Motor neuron (in vitro differentiated cells): ENCODE measurements at regions not wholly inside any gene's neighbourhood (a gene's known extent, or its start where the extent isn't known, plus 50 kb on each side); places are given as distances from the start of the nearest gene placed in this dataset.

ENCODE experiments used
- ATAC-seq, 8 experiments: fragments of 200-7000 bp; cut with Tn5 transposase; replicated peaks in 6 of 8; 2 replicates each; pipeline ENCODE4 v1.8.0; 2021; ENCODE audit warnings: mild to moderate bottlenecking in 8 of 8, moderate library complexity in 8 of 8
- H3K27ac ChIP-seq, 2 donors: fragments of 250-450 bp; sonication (Bioruptor Pico); 2 replicates each; pipeline ENCODE4 v1.9.0; 2021; ENCODE audit warnings: antibody characterized with exemption in 2 of 2, mild to moderate bottlenecking in 2 of 2, moderate library complexity in 1 of 2
- H3K4me1 ChIP-seq, 2 donors: fragments of 250-450 bp; sonication (Bioruptor Pico); replicated peaks in 1 of 2; 2 replicates each; pipeline ENCODE4 v1.6.1; 2021; ENCODE audit warnings: antibody characterized with exemption in 2 of 2, mild to moderate bottlenecking in 2 of 2, moderate library complexity in 1 of 2
- H3K4me3 ChIP-seq, 5 donors: fragments of 250-450 bp; sonication (Bioruptor Pico); 2 replicates each; pipeline ENCODE4 v1.9.0; 2021; ENCODE audit warnings: antibody characterized with exemption in 5 of 5, mild to moderate bottlenecking in 5 of 5, moderate library complexity in 4 of 5
- WGBS, 10 experiments: fragments of 450-650 bp; shearing (Covaris generic); methylation state at CpG; one replicate each; pipeline ENCODE4 v1.0.0; 2022; 5-methylcytosine and 5-hydroxymethylcytosine counted together
- in situ Hi-C, 9 experiments: fragments of 400-800 bp; cut with MboI; loops; one replicate each; pipeline ENCODE4 v1.15.0; 2021; ENCODE audit warnings: low sequenced_read_pairs in 9 of 9, low pct_unique_long_range_greater_than_20kb in 2 of 9; ENCODE audit not compliant: unreplicated experiment in 9 of 9

GRCh38 chr16:86384263-86384649 lies 126.1 kb upstream of the FOXF1 start:
- Histone ChIP-seq H3K4me1 (peaks cover 5 to 6% of the 10 kb centered on the region in 2 donors), H3K27ac (no peak overlapping the region), H3K4me3 (no peak overlapping the region)
- ATAC-seq = no peak
- in situ Hi-C loops = no loop called here
- 43 to 100% (median 86%) methylated on average over 1 to 7 of the region's 9 CpGs; no CpG with 5 or more reads in 2 of the 10 experiments for WGBS, 10 experiments

GRCh38 chr16:86384980-86385379 lies 125.3 kb upstream of the FOXF1 start:
- Histone ChIP-seq H3K4me1 (peaks cover 5 to 6% of the 10 kb centered on the region in 2 donors), H3K4me3 (no peak overlapping the region), H3K27ac (no peak overlapping the region)
- in situ Hi-C loops = no loop called here
- WGBS, 10 experiments = 76 to 87% methylated on average over 3 of the region's 10 CpGs; no CpG with 5 or more reads in 8 of the 10 experiments
- no peak for ATAC-seq

- H3K4me1 ChIP-seq = no peaks in the 10 kb centered on the region
- WGBS, 10 experiments = 52 to 96% (median 88%) methylated on average over 4 to 20 of the region's 24 CpGs; no CpG with 5 or more reads in 1 of the 10 experiments
- peak in 2 of 8 experiments; percentile 64 to 84 for ATAC-seq
- H3K27ac ChIP-seq = no peak overlapping the region
- in situ Hi-C loops = no loop called here
- H3K4me3 ChIP-seq = no peak overlapping the region
Measured at GRCh38 chr16:86387468-86388440, 122.6 kb upstream of the FOXF1 start.

GRCh38 chr16:86388976-86389375 lies 121.4 kb upstream of the FOXF1 start:
- in situ Hi-C loops = no loop called here
- H3K4me1 ChIP-seq = no peaks in the 10 kb centered on the region
- no peak for ATAC-seq
- H3K4me3 ChIP-seq = no peak overlapping the region
- WGBS, 10 experiments = 29 to 100% (median 60%) methylated on average over 1 to 5 of the region's 5 CpGs; no CpG with 5 or more reads in 1 of the 10 experiments
- H3K27ac ChIP-seq = no peak overlapping the region

GRCh38 chr16:86389566-86390328 lies 120.6 kb upstream of the FOXF1 start:
- 15 to 90% (median 71%) methylated on average over 4 to 12 of the region's 17 CpGs; no CpG with 5 or more reads in 1 of the 10 experiments for WGBS, 10 experiments
- in situ Hi-C loops = no loop called here

GRCh38 chr16:86390335-86390734 lies 120.0 kb upstream of the FOXF1 start:
- WGBS, 10 experiments = 71 to 100% (median 80%) methylated on average over 1 of the region's 1 CpG; no CpG with 5 or more reads in 5 of the 10 experiments
- Histone ChIP-seq H3K4me1 (peaks cover 0 to under 1% of the 10 kb centered on the region in 2 donors), H3K4me3 (no peak overlapping the region), H3K27ac (no peak overlapping the region)
- in situ Hi-C loops = no loop called here
- ATAC-seq = no peak

More at GRCh38 chr16:86389566-86390328, 120.6 kb upstream of the FOXF1 start:
- no peaks in the 10 kb centered on the region for H3K4me1 ChIP-seq
- ATAC-seq = no peak
- no peak overlapping the region for H3K27ac ChIP-seq
- no peak overlapping the region for H3K4me3 ChIP-seq

- H3K27ac ChIP-seq = no peak overlapping the region
- no peak for ATAC-seq
- peaks cover 6 to 11% of the 10 kb centered on the region in 2 donors for H3K4me1 ChIP-seq
- no peak overlapping the region for H3K4me3 ChIP-seq
- WGBS, 10 experiments = 33 to 90% (median 87%) methylated on average over 1 to 3 of the region's 6 CpGs; no CpG with 5 or more reads in 6 of the 10 experiments
- in situ Hi-C loops = no loop called here
Measured at GRCh38 chr16:86391486-86391885, 118.8 kb upstream of the FOXF1 start.

GRCh38 chr16:86391984-86392383 lies 118.3 kb upstream of the FOXF1 start:
- H3K4me1 ChIP-seq = peaks cover 11 to 15% of the 10 kb centered on the region in 2 donors
- H3K4me3 ChIP-seq = no peak overlapping the region
- 0 to 94% (median 72%) methylated on average over 1 to 8 of the region's 9 CpGs for WGBS, 10 experiments
- peak in 3 of 8 experiments; percentile 19 to 39 (median 31) for ATAC-seq
- H3K27ac ChIP-seq = no peak overlapping the region
- in situ Hi-C loops = no loop called here

GRCh38 chr16:86392436-86393152 lies 117.7 kb upstream of the FOXF1 start:
- in situ Hi-C loops = no loop called here
- WGBS, 10 experiments = 20 to 100% (median 93%) methylated on average over 1 to 6 of the region's 8 CpGs; no CpG with 5 or more reads in 3 of the 10 experiments

GRCh38 chr16:86393907-86394626 lies 116.3 kb upstream of the FOXF1 start:
- peaks cover 15 to 25% of the 10 kb centered on the region in 2 donors for H3K4me1 ChIP-seq
- no peak for ATAC-seq
- 61 to 100% (median 93%) methylated on average over 2 to 9 of the region's 9 CpGs for WGBS, 10 experiments
- no peak overlapping the region for H3K4me3 ChIP-seq
- in situ Hi-C loops = no loop called here
- H3K27ac ChIP-seq = no peak overlapping the region

More at GRCh38 chr16:86392436-86393152, 117.7 kb upstream of the FOXF1 start:
- ATAC-seq = no peak
- Histone ChIP-seq H3K4me1 (peaks cover 15 to 22% of the 10 kb centered on the region in 2 donors), H3K4me3 (no peak overlapping the region), H3K27ac (no peak overlapping the region)

- in situ Hi-C loops = no loop called here
- H3K27ac ChIP-seq = no peak overlapping the region
Measured at GRCh38 chr16:86395477-86395876, 114.8 kb upstream of the FOXF1 start.

GRCh38 chr16:86396422-86396821 lies 113.9 kb upstream of the FOXF1 start:
- H3K27ac ChIP-seq = peak overlapping the region; percentile 81 to 92
- in situ Hi-C loops = no loop called here
- H3K4me3 ChIP-seq = peak overlapping the region in 1 of 5 donors; percentile 13
- WGBS, 10 experiments = 0 to 31% (median 5%) methylated on average over 1 to 8 of the region's 10 CpGs; no CpG with 5 or more reads in 3 of the 10 experiments
- H3K4me1 ChIP-seq = peaks cover 15 to 25% of the 10 kb centered on the region in 2 donors
- peak in 7 of 8 experiments; percentile 44 to 83 (median 78) for ATAC-seq

More at GRCh38 chr16:86395477-86395876, 114.8 kb upstream of the FOXF1 start:
- WGBS, 10 experiments = 33 to 100% (median 72%) methylated on average over 1 to 3 of the region's 3 CpGs; no CpG with 5 or more reads in 5 of the 10 experiments
- no peak for ATAC-seq
- peaks cover 15 to 25% of the 10 kb centered on the region in 2 donors for H3K4me1 ChIP-seq
- H3K4me3 ChIP-seq = no peak overlapping the region
